GM18870 (cell line): ENCODE measurements at regions not wholly inside any gene's neighbourhood (a gene's known extent, or its start where the extent isn't known, plus 50 kb on each side); places are given as distances from the start of the nearest gene placed in this dataset.

ENCODE experiments used
- ATAC-seq: cut with Tn5 transposase; IDR thresholded peaks from one replicate; pipeline ENCODE4 v1.9.1; 2021; ENCODE audit warnings: moderate library complexity; ENCODE audit not compliant: unreplicated experiment

DNA sequence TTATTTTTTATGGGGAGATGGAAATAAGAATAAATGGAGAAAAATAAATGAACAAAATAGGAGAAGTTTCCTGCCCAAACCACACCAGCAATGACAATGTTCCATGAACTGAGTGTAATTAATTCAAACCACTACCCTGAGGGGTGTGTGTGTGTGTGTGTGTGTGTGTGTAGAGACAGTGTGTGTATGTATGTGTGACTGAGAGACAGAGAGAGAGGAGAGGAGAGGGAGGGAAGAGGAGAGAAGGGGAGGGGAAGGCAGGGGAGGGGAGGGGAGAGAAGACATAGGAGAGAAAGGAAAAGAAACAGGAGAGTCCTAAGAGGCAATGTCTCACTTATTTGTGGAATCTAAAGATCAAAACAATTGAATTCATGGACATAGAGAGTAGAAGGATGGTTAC is 65.0 kb upstream of the POU2AF1 start:
- no peak for ATAC-seq

DNA sequence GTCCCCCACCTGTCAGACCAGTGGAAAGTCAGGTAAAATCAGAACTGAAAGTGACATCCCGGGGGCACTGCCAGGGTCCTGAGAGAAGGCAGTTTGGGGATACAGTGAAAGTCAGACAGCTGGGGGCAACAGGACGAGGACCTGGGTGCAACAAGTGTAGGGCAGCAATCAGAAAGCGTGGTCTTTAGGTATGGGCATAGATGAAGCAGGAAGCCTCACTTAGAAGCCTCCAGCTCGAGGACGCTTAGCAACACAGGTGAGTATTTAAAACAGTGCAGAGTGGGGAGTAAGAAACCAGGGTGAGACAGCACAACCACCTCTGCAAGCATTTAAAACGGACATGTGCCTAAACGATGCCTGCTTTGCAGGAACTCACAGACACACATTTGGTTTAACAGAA is 64.6 kb upstream of the POU2AF1 start:
- ATAC-seq: no peak

DNA sequence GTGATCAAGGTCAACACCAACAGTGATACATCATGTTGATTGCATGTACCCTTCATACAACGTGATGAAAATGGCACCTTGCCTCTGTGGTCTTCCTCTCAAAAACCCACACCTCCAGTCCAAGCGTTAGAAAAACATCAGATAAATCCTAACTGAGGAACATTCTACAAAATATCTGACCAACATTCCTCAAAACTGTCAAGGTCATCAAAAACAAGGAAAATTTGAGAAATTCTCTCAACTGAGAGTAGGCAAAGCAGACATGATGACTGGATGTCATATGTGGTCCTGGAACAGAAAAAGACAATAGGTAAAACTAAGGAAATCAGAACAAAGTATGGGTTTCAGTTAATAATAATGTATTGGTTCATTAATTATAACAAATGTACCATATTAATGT is 64.0 kb upstream of the POU2AF1 start:
- no peak for ATAC-seq

DNA sequence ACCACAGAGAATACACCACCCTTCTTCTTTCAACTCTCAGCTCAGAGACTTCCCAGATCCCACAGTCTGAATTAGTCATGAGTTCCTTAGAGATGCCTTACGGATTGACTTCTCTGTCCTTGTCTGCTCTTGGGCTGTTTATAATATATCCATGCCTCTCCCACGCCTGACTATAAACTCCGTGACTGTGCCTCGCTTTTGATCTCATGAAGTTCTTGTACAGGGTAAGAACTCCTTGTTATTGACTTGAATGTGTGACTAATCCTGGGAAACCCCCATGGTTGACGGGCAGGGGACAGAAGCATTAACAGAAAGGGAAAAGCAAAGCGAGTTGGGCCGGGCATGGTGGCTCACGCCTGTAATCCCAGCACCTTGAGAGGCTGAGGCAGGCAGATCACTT is 62.4 kb upstream of the POU2AF1 start:
- no peak for ATAC-seq

DNA sequence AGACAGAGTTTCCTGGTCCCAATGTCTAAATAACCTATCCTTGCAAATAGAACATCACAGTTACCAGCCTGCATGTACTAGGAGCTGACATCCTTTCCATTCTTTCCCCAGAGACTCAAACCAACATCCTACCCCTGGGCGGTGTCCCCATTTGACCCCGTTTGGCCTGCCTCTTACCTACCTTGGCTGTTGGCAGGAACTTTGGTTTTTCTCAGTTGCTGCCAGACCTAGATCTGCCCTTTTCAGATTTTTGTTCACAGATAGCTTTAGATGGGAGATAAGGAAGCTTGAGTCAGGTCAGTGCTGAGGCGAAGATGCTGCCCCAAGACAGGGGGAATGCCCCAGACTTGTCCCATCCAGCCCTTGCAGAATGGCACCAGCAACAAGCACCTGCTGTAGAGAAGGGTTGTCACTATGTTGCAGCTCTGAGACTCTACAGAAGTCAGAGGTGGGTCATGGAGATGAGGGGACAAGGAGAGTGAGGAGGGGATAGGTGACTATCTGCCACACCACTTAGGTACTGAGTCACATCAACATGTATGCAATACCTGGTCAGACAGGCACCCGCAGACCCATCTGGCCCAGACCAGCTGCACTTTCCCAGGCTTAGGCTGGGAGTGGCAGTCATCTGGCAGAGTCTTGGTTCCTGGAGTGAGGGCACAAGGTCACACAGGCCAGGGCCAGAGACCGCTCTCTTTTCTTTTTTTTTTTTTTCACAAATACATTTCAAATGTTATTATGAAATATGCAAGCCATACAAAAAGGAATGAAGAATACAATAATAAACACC is 61.5 kb upstream of the POU2AF1 start:
- ATAC-seq: no peak

DNA sequence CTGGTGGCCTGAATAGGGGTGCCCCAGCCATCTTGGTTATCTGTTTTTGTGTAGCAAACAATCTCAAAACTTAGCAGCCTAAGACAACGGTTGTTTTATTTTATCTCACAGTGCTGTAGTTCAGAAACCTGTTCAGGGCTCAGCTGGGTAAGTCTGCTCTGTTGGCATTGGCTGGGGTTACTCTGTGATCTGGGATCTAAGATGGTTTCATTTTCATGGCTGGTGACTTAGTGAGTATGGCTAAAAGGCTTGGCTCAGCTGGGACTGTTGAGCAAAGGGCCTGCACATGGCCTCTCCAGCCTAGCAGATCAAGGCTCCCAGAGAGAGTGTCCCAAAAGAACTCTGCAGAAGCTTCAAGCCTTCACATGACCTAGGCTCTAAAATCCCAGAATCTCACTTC is 60.8 kb upstream of the POU2AF1 start:
- ATAC-seq: no peak

DNA sequence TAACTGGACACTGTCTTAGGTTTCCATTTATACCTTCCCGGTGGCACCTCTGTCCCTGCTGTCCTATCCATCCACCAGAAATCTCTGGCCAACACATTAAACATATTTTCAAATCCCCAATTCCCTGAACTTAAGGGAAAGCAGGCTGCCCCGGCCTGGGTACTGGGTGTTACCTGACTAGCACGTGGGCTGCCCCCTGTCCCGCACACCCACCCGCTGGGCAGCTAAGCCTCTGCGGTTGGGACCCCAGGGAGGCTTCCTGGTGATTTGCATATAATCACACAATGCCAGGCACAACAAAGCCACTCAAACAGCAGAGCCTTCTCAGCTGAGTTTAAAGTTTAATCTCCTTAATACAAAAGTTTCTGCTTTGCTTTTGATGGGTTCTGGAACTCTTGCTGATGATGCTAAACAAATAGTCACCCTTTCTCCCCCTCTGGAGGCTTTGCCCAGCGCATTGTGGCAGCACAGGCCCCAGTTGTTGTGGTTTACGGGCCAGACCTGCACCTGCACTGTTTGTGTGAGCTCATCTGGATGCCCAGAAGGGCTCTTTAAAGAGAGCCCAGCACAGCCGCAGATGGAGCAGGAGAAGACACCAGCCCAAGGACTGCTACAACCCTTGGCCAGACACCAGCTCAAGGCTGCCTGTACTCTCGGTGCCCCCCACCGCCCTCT is 59.9 kb upstream of the POU2AF1 start:
- no peak for ATAC-seq

DNA sequence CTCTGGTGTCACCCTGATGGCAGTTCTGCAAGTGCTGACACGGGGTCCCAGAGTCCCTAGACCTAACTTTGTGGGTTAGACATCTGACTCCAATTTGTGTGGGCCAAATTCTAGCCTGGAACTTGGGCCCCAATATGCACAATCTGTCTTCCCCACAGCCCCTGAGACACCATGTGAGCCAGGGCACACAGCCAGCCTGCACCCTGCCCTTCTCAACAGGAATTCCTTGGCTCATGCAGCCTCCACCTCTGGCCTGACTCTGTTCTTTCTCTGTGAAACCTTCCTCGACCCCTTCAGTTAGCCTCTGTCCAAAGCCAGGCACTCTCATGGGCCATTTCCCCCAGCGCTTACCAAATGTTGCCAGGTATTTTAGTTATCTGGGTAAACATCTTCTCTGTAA is 59.1 kb upstream of the POU2AF1 start:
- ATAC-seq: no peak

DNA sequence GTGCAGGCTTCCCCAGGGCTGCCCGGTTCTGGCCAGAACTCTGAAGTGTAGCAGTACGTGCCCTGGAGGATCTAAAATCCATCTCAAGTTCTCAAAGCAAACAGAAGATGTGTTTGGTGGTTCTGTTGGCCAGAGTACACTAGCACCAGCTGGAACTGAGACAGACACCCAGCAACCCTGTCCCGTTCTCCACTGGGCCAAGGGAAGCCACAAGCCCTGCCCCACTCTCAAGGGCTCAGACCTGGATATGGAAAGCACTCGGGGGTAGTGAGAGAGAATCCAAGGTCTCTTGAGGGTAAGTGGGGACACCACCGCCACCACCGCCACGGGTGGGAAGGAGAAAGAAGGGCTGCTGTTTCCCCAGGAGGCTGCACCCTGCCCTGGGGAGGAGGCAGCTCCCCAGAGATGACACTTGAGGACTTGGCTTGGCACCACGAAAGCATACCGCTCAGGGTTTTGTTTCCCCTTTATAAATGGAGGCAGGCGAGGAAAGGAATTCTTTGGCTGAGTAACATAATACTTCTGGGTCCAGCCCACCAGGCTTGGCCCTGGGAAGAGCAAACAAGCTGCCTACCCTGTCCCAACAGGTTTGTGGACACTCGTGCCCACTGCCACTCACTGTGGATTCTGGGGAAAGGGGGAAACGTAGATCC is 56.1 kb upstream of the POU2AF1 start:
- no peak for ATAC-seq

DNA sequence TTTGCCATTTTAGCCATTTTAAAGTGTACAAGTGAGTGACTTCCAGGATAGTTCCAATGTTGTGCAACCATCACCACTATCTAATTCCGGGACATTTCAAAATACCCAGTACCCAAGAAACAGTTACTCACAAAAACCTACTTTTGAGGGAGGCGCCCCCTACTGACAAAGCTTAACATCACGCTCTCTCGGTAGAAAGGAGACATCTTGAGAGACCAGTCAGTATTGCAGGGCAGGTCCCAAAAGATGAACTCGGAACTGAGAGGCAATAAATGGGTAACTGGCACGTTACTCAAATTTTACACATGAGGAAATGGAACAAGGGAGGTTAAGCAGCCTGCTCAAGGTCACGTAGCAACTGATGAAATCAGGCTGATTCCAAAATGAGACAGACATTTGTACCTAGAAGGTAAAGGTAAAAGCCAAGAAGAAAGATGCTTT is 50.0 kb upstream of the POU2AF1 start:
- peak; percentile 80 for ATAC-seq
